GM13977 (cell line): ENCODE measurements at regions not wholly inside any gene's neighbourhood (a gene's known extent, or its start where the extent isn't known, plus 50 kb on each side); places are given as distances from the start of the nearest gene placed in this dataset.

Experiments
- DNase-seq: peaks from one replicate; pipeline ENCODE4 v3.0.0; 2012; ENCODE audit warnings: low spot score
- in situ Hi-C: fragments of 300-500 bp; cut with MboI; formaldehyde crosslinking; loops from one replicate; pipeline ENCODE4 v1.12.0; 2022; ENCODE audit warnings: low sequenced_read_pairs, low pct_unique_long_range_greater_than_20kb, mixed read lengths, inconsistent platforms; ENCODE audit not compliant: unreplicated experiment
- TF ChIP-seq, protein P1 (sequence below): IDR thresholded peaks from 2 replicates; pipeline ENCODE4 v1.5.1; 2012; ENCODE audit warnings: mild to moderate bottlenecking, control low read depth; ENCODE audit not compliant: insufficient read depth; ENCODE audit errors: extremely low read depth, missing control alignments

DNA sequence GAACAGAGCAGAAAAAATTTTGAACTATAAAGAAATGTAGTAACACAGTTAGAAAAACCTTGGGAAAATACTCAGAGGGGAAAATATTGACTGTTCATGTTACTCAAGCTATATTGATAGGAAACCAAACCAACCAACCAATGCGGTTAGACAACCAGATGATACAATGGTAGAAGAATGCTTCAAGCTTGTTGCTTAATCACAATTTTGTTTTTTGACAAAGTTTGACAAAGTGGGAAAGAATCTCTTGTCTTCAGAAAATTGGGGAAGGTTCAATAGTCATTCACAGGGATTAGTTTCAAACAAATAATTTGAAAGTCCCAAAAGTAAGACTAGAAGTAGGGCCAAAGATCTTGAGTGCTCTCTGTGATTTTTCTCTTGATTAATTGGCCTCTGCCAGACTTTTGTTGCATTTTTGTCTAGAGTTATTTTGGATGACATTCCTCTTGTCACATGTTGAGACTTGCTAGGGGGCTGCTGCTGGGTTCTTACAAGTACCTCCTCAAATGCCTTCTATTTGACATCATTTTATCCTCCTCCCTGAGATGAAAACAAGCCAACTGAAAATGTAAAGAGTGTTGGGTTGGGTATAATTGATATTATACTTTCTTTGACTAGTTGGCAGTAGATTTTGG is 233.1 kb upstream of the PHYHIPL start:
- in situ Hi-C loops = no loop called here
- DNase-seq = no peak
- TF ChIP-seq, protein P1, sequence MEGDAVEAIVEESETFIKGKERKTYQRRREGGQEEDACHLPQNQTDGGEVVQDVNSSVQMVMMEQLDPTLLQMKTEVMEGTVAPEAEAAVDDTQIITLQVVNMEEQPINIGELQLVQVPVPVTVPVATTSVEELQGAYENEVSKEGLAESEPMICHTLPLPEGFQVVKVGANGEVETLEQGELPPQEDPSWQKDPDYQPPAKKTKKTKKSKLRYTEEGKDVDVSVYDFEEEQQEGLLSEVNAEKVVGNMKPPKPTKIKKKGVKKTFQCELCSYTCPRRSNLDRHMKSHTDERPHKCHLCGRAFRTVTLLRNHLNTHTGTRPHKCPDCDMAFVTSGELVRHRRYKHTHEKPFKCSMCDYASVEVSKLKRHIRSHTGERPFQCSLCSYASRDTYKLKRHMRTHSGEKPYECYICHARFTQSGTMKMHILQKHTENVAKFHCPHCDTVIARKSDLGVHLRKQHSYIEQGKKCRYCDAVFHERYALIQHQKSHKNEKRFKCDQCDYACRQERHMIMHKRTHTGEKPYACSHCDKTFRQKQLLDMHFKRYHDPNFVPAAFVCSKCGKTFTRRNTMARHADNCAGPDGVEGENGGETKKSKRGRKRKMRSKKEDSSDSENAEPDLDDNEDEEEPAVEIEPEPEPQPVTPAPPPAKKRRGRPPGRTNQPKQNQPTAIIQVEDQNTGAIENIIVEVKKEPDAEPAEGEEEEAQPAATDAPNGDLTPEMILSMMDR = no peak

DNA sequence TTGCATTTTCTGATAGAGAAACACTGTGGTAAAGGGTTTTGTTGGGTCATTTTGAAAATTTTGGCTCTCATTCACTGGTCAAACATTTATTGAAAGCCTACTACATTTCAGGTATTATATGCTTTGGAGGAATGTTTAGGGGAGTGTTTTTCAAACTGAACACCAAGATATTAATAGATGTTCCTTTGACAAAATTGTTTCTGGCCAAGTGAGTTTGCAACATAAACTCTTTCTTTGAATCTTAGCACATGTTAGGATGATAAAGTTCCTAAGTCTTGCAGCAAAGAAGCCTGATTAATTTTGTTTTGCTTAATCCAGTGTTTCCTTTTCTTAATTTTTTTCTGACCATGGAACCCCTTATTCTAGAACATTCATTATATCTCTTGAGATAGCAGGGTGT is 232.5 kb upstream of the PHYHIPL start:
- in situ Hi-C loops = no loop called here
- TF ChIP-seq, protein P1 = no peak
- no peak for DNase-seq

DNA sequence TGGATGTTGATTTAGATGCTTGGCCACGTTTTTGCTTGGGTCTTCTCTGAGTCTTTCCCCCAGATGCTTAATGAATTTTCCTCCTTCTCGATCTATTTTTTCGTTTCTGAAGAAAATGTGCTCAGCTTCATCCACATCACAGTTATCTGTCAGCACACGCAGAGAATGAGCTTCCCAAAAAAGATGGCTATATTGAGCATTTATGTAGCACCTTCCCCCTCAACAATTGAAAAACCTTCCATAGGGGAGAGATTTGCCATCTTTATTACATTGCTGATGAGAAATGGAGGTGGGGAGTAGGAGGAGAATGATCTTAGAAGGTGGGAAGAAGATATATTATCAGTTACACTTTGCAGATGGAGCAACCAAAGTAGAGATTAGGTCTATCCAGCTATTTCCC is 228.1 kb upstream of the PHYHIPL start:
- TF ChIP-seq, protein P1 = no peak
- in situ Hi-C loops = no loop called here
- DNase-seq = no peak

DNA sequence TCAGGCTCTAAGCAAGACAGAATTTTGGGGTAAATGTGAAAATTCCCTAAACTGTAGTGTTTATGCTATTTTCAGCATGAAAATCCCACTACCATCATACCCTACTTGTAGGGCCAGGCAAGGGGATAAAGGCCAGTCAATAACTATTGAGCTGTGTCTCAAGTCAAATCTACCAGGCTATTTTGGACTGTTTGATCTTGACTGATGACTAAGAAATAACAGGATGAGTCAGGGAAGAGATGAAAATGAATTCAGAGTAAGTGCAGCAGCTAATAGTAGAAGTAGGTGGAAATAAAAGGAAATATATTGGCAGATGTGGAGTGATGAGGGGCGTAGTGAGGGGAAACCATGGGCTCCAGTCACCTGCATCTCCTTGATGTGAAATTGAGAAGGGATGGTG is 225.8 kb upstream of the PHYHIPL start:
- no peak for DNase-seq
- TF ChIP-seq, protein P1 = no peak
- in situ Hi-C loops = no loop called here

DNA sequence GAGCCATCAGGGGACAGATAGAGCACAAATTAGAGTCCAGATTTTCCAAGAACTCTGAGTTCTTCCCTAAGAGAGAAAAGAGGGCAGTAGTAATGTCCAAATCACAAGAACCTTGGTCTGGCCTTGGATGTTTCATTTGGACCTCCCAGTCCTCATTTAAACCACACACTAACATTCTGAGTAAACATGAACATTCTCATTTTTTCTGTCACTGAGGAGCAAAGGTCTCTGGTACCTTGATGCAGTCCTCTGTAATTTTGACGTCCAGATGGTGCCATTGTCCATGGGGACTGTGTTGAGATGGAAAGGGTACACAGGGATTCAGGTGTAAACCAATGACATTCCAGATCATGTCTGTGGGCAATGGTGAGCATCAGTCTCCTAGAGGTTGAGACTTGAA is 225.4 kb upstream of the PHYHIPL start:
- in situ Hi-C loops = no loop called here
- TF ChIP-seq, protein P1 = no peak
- DNase-seq = no peak

DNA sequence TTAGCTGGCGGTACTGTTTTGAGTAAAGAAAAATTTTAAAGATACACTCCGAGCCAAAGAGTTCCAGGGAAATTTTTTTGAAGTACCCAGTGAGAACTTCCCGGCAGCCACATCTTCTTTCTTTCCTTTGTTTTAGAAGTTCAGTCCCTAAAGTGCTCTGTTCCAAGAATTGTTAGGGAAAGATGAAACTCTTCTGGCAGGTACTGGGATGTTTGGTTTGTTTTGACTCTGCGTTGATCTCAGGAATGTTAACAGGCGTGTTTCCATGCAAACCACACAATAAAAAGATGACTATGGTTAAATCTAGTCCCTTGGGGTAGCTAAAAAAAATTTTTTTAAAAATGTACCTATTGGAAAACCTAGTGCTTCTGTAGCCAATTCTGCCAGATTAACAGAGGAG is 224.7 kb upstream of the PHYHIPL start:
- DNase-seq = no peak
- in situ Hi-C loops = no loop called here
- TF ChIP-seq, protein P1 = no peak
